ENCODE measurements at regions not wholly inside any gene's neighbourhood (a gene's known extent, or its start where the extent isn't known, plus 50 kb on each side); places are given as distances from the start of the nearest gene placed in this dataset.
A peak's percentile ranks its signal among the peaks of the same experiment; 100 is the strongest.

- peak; percentile 70 for TF ChIP-seq ZNF800 (CRISPR knock-in tag; IDR thresholded peaks at IDR 0.05)
- TF ChIP-seq AKAP8 (CRISPR knock-in tag; IDR thresholded peaks at IDR 0.05) = no peak
- TF ChIP-seq, protein P1, sequence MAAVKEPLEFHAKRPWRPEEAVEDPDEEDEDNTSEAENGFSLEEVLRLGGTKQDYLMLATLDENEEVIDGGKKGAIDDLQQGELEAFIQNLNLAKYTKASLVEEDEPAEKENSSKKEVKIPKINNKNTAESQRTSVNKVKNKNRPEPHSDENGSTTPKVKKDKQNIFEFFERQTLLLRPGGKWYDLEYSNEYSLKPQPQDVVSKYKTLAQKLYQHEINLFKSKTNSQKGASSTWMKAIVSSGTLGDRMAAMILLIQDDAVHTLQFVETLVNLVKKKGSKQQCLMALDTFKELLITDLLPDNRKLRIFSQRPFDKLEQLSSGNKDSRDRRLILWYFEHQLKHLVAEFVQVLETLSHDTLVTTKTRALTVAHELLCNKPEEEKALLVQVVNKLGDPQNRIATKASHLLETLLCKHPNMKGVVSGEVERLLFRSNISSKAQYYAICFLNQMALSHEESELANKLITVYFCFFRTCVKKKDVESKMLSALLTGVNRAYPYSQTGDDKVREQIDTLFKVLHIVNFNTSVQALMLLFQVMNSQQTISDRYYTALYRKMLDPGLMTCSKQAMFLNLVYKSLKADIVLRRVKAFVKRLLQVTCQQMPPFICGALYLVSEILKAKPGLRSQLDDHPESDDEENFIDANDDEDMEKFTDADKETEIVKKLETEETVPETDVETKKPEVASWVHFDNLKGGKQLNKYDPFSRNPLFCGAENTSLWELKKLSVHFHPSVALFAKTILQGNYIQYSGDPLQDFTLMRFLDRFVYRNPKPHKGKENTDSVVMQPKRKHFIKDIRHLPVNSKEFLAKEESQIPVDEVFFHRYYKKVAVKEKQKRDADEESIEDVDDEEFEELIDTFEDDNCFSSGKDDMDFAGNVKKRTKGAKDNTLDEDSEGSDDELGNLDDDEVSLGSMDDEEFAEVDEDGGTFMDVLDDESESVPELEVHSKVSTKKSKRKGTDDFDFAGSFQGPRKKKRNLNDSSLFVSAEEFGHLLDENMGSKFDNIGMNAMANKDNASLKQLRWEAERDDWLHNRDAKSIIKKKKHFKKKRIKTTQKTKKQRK (IDR thresholded peaks at IDR 0.05; ENCODE audit: low read length) = no peak
- TF ChIP-seq TARDBP (CRISPR knock-in tag; IDR thresholded peaks at IDR 0.05) = peak; percentile 54; the same call in 1 of the 2 replicates
- TF ChIP-seq ZMYM4 (CRISPR knock-in tag; IDR thresholded peaks at IDR 0.05) = peak; percentile 71; the same call in 1 of the 2 replicates
- TF ChIP-seq, protein P2, sequence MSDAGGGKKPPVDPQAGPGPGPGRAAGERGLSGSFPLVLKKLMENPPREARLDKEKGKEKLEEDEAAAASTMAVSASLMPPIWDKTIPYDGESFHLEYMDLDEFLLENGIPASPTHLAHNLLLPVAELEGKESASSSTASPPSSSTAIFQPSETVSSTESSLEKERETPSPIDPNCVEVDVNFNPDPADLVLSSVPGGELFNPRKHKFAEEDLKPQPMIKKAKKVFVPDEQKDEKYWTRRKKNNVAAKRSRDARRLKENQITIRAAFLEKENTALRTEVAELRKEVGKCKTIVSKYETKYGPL (CRISPR knock-in tag; IDR thresholded peaks at IDR 0.05) = peak; percentile 48; the same call in 1 of the 2 replicates
- TF ChIP-seq STAT5B (CRISPR knock-in tag; IDR thresholded peaks at IDR 0.05) = no peak
- TF ChIP-seq MTERF4 (CRISPR knock-in tag; IDR thresholded peaks at IDR 0.05) = no peak
- no peak for TF ChIP-seq ZNF44 (CRISPR knock-in tag; IDR thresholded peaks at IDR 0.05)
- TF ChIP-seq PRDM15 (CRISPR knock-in tag; IDR thresholded peaks at IDR 0.05) = 0 out of 2 replicates have a peak, but pooled peaks have one; percentile 50
- TF ChIP-seq HOXA5 (CRISPR knock-in tag; IDR thresholded peaks at IDR 0.05) = peak; percentile 56; the same call in 1 of the 2 replicates
- no peak for TF ChIP-seq MNT (IDR thresholded peaks at IDR 0.05)
- peak; percentile 81 for TF ChIP-seq ZNF232 (CRISPR knock-in tag; IDR thresholded peaks at IDR 0.05; ENCODE audit: borderline replicate concordance)
- TF ChIP-seq, protein P3, sequence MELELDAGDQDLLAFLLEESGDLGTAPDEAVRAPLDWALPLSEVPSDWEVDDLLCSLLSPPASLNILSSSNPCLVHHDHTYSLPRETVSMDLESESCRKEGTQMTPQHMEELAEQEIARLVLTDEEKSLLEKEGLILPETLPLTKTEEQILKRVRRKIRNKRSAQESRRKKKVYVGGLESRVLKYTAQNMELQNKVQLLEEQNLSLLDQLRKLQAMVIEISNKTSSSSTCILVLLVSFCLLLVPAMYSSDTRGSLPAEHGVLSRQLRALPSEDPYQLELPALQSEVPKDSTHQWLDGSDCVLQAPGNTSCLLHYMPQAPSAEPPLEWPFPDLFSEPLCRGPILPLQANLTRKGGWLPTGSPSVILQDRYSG (CRISPR knock-in tag; IDR thresholded peaks at IDR 0.05) = 0 out of 2 replicates have a peak, but pooled peaks have one; percentile 78
- no peak for TF ChIP-seq ZNF547 (CRISPR knock-in tag; IDR thresholded peaks at IDR 0.05)
These were observed 535.7 kb upstream of the ACO1 start (continued) for GRCh38 chr9:31848505-31849285.
